ENCODE measurements at regions not wholly inside any gene's neighbourhood (a gene's known extent, or its start where the extent isn't known, plus 50 kb on each side); places are given as distances from the start of the nearest gene placed in this dataset.

GRCh38 chr17:65405563-65405962 lies 155.9 kb downstream of the AXIN2 start:
- Histone ChIP-seq H3K14ac (replicated peaks; ENCODE audit: low read depth, low read length) (no peak overlapping the region), H3K79me1 (ENCODE audit: low read depth in 1 of 2, low read length in 2 of 2) (no peaks in the 10 kb centered on the region), H4K5ac (ENCODE audit: low read depth, low read length) (no peak overlapping the region), H3K4me3 (ENCODE audit: insufficient read depth, low read depth, low read length) (no peak overlapping the region), H2BK120ac (ENCODE audit: low read depth, low read length) (no peak overlapping the region), H3K18ac (ENCODE audit: low read depth, low read length) (no peak overlapping the region), H4K8ac (ENCODE audit: low read depth in 2 of 2, low read length in 2 of 2) (no peak overlapping the region), H2AK9ac (replicated peaks; ENCODE audit: low read depth, low read length, poor library complexity) (no peak overlapping the region), H2AFZ (replicated peaks; ENCODE audit: low read length, poor library complexity) (no peak overlapping the region), H3K9me3 (ENCODE audit: control insufficient read depth, insufficient read depth, low read length) (no peaks in the 10 kb centered on the region), H4K91ac (ENCODE audit: insufficient read depth, low read depth, low read length) (no peak overlapping the region), H2BK5ac (ENCODE audit: low read depth, low read length, poor library complexity, severe bottlenecking) (no peak overlapping the region), H3K56ac (ENCODE audit: extremely low read depth, insufficient read depth, low read length) (no peak overlapping the region), H2BK20ac (ENCODE audit: low read depth, low read length) (no peak overlapping the region), H3K4ac (ENCODE audit: low read depth, low read length) (no peak overlapping the region), H3K27me3 (ENCODE audit: control insufficient read depth, insufficient read depth, low read length) (no peaks in the 10 kb centered on the region; the same call in none of the 2 replicates), H4K20me1 (ENCODE audit: insufficient read depth, low read length) (no peaks in the 10 kb centered on the region), H3K4me2 (ENCODE audit: low read depth, low read length) (no peak overlapping the region), H3K9ac (ENCODE audit: low read depth, low read length) (no peak overlapping the region), H3K4me1 (ENCODE audit: control insufficient read depth, insufficient read depth, low read length) (no peaks in the 10 kb centered on the region), H3K23ac (ENCODE audit: low read depth, low read length) (no peak overlapping the region), H3K27ac (ENCODE audit: insufficient read depth, low read length) (no peak overlapping the region), H3K36me3 (ENCODE audit: control insufficient read depth, insufficient read depth, low read length) (no peaks in the 10 kb centered on the region), H2BK15ac (ENCODE audit: low read depth, low read length) (no peak overlapping the region), H3K9me1 (ENCODE audit: insufficient read depth, low read length) (no peaks in the 10 kb centered on the region), H2AK5ac (ENCODE audit: low read depth, low read length) (no peak overlapping the region)
- POLR2A ChIA-PET (ENCODE audit: unreplicated experiment), result no interaction called here
- in situ Hi-C loops (cut with MboI; ENCODE audit: low sequenced_read_pairs) (no loop called here), dilution Hi-C loops (cut with HindIII; ENCODE audit: low sequenced_read_pairs, unreplicated experiment) (no loop called here), intact Hi-C loops (cut with micrococcal nuclease) (no loop called here)
- ATAC-seq (ENCODE audit: low read depth) (no peak), DNase-seq (no peak)
- BruUV-seq (replicated peaks), result no TSS peak
- CTCF ChIA-PET, result no interaction called here
- TF ChIP-seq NFE2L2 (IDR thresholded peaks at IDR 0.05; ENCODE audit: low read depth, low read length), result no peak
- no peak for TF ChIP-seq FOS (IDR thresholded peaks at IDR 0.05; ENCODE audit: low read depth, low read length)
- WGBS, 2 experiments (ENCODE audit: extremely low coverage in 2 of 2, insufficient read length in 1 of 2), result no CpG with 5 or more reads among the region's 9 CpGs

All from IMR-90 (cell line).